ENCODE measurements at regions not wholly inside any gene's neighbourhood (a gene's known extent, or its start where the extent isn't known, plus 50 kb on each side); places are given as distances from the start of the nearest gene placed in this dataset.

- H3K9me3 ChIP-seq (ENCODE audit: insufficient read depth, low read length), result no peaks in the 10 kb centered on the region
- no peak for TF ChIP-seq CTCF (IDR thresholded peaks at IDR 0.05; ENCODE audit: low read depth, low read length)
- no peaks in the 10 kb centered on the region for H3K79me2 ChIP-seq (ENCODE audit: low read length)
- 0 out of 2 replicates have a peak, but pooled peaks cover 2% of the 10 kb centered on the region for H3K27me3 ChIP-seq (ENCODE audit: low read depth, low read length)
- no peaks in the 10 kb centered on the region for H4K20me1 ChIP-seq (ENCODE audit: insufficient read depth, low read length)
- H3K4me2 ChIP-seq (ENCODE audit: low read length), result no peak overlapping the region
- no peak overlapping the region for H3K4me3 ChIP-seq (ENCODE audit: low read length)
- no peak overlapping the region for H3K9ac ChIP-seq (ENCODE audit: low read length)
- no peaks in the 10 kb centered on the region for H3K4me1 ChIP-seq (ENCODE audit: low read length)
- no peaks in the 10 kb centered on the region for H3K36me3 ChIP-seq (replicated peaks; ENCODE audit: low read depth, low read length)
- H2AFZ ChIP-seq (ENCODE audit: low read depth, low read length), result no peak overlapping the region
- no peak overlapping the region for H3K27ac ChIP-seq (ENCODE audit: low read length)
Observed at GRCh38 chr1:175804561-175804960, 61.2 kb upstream of the TNR start.

GRCh38 chr1:175803413-175803812 is 60.0 kb upstream of the TNR start:
- Histone ChIP-seq H3K36me3 (replicated peaks; ENCODE audit: low read depth, low read length) (no peaks in the 10 kb centered on the region), H4K20me1 (ENCODE audit: insufficient read depth, low read length) (no peaks in the 10 kb centered on the region), H3K4me1 (ENCODE audit: low read length) (no peaks in the 10 kb centered on the region), H3K27ac (ENCODE audit: low read length) (no peak overlapping the region), H3K9me3 (ENCODE audit: insufficient read depth, low read length) (no peaks in the 10 kb centered on the region), H3K4me2 (ENCODE audit: low read length) (no peak overlapping the region), H3K9ac (ENCODE audit: low read length) (no peak overlapping the region), H3K79me2 (ENCODE audit: low read length) (no peaks in the 10 kb centered on the region), H3K4me3 (ENCODE audit: low read length) (no peak overlapping the region), H3K27me3 (ENCODE audit: low read depth, low read length) (peaks cover 4% of the 10 kb centered on the region; the same call in 1 of the 2 replicates), H2AFZ (ENCODE audit: low read depth, low read length) (no peak overlapping the region)
- TF ChIP-seq EZH2phosphoT487 (IDR thresholded peaks at IDR 0.05; ENCODE audit: low read depth) (no peak), CTCF (IDR thresholded peaks at IDR 0.05; ENCODE audit: low read depth, low read length) (no peak)

- TF ChIP-seq EZH2phosphoT487 (IDR thresholded peaks at IDR 0.05; ENCODE audit: low read depth) (no peak), CTCF (IDR thresholded peaks at IDR 0.05; ENCODE audit: low read depth, low read length) (no peak)
- Histone ChIP-seq H3K36me3 (replicated peaks; ENCODE audit: low read depth, low read length) (no peaks in the 10 kb centered on the region), H3K4me2 (ENCODE audit: low read length) (no peak overlapping the region), H3K9me3 (ENCODE audit: insufficient read depth, low read length) (no peaks in the 10 kb centered on the region), H3K4me1 (ENCODE audit: low read length) (no peaks in the 10 kb centered on the region), H3K27ac (ENCODE audit: low read length) (no peak overlapping the region), H3K27me3 (ENCODE audit: low read depth, low read length) (peaks cover 7% of the 10 kb centered on the region), H2AFZ (ENCODE audit: low read depth, low read length) (no peak overlapping the region), H3K79me2 (ENCODE audit: low read length) (no peaks in the 10 kb centered on the region), H3K9ac (ENCODE audit: low read length) (no peak overlapping the region), H4K20me1 (ENCODE audit: insufficient read depth, low read length) (no peaks in the 10 kb centered on the region), H3K4me3 (ENCODE audit: low read length) (no peak overlapping the region)
Observed at GRCh38 chr1:175802407-175803123, 59.2 kb upstream of the TNR start.

GRCh38 chr1:175801979-175802378 is 58.6 kb upstream of the TNR start:
- H3K36me3 ChIP-seq (replicated peaks; ENCODE audit: low read depth, low read length), result no peaks in the 10 kb centered on the region
- H3K4me1 ChIP-seq (ENCODE audit: low read length), result no peaks in the 10 kb centered on the region
- no peaks in the 10 kb centered on the region for H3K9me3 ChIP-seq (ENCODE audit: insufficient read depth, low read length)
- H3K27ac ChIP-seq (ENCODE audit: low read length), result no peak overlapping the region
- no peaks in the 10 kb centered on the region for H4K20me1 ChIP-seq (ENCODE audit: insufficient read depth, low read length)
- H3K27me3 ChIP-seq (ENCODE audit: low read depth, low read length), result peaks cover 13% of the 10 kb centered on the region
- no peak for TF ChIP-seq CTCF (IDR thresholded peaks at IDR 0.05; ENCODE audit: low read depth, low read length)
- TF ChIP-seq EZH2phosphoT487 (IDR thresholded peaks at IDR 0.05; ENCODE audit: low read depth), result no peak
- no peaks in the 10 kb centered on the region for H3K79me2 ChIP-seq (ENCODE audit: low read length)
- no peak overlapping the region for H3K4me2 ChIP-seq (ENCODE audit: low read length)
- H3K4me3 ChIP-seq (ENCODE audit: low read length), result no peak overlapping the region
- no peak overlapping the region for H3K9ac ChIP-seq (ENCODE audit: low read length)
- no peak overlapping the region for H2AFZ ChIP-seq (ENCODE audit: low read depth, low read length)
